Mesothelial cell of epicardium (in vitro differentiated cells): ENCODE measurements at regions not wholly inside any gene's neighbourhood (a gene's known extent, or its start where the extent isn't known, plus 50 kb on each side); places are given as distances from the start of the nearest gene placed in this dataset.
A peak's percentile ranks its signal among the peaks of the same experiment; 100 is the strongest.

Source experiments
- DNase-seq, 2 experiments: peaks; one replicate each; pipeline ENCODE4 v3.0.0; 2021; ENCODE audit warnings: low spot score in 2 of 2; ENCODE audit not compliant: unreplicated experiment in 2 of 2
- H3K27ac Mint-ChIP-seq: 2 replicates; pipeline ENCODE4 v1.8.0; 2021; ENCODE audit warnings: mixed read lengths
- H3K27me3 Mint-ChIP-seq: 2 replicates; pipeline ENCODE4 v1.8.0; 2021; ENCODE audit warnings: low read depth, mixed read lengths
- H3K36me3 Mint-ChIP-seq: 2 replicates; pipeline ENCODE4 v1.8.0; 2021; ENCODE audit warnings: mixed read lengths
- H3K4me1 Mint-ChIP-seq: 2 replicates; pipeline ENCODE4 v1.8.0; 2021; ENCODE audit warnings: mixed read lengths
- H3K4me3 Mint-ChIP-seq: 2 replicates; pipeline ENCODE4 v1.8.0; 2021; ENCODE audit warnings: mild to moderate bottlenecking, moderate library complexity, mixed read lengths
- H3K9me3 Mint-ChIP-seq: 2 replicates; pipeline ENCODE4 v1.8.0; 2021; ENCODE audit warnings: mixed read lengths
- CTCF ChIP-seq: fragments of 200-600 bp; sonication (generic); IDR thresholded peaks from one replicate; pipeline ENCODE4 v1.5.0; 2021; ENCODE audit warnings: antibody characterized with exemption; ENCODE audit not compliant: unreplicated experiment

- Mint-ChIP-seq H3K4me3 (no peak overlapping the region), H3K27ac (no peak overlapping the region), H3K27me3 (no peaks in the 10 kb centered on the region), H3K4me1 (peaks cover 37% of the 10 kb centered on the region), H3K9me3 (no peaks in the 10 kb centered on the region), H3K36me3 (no peaks in the 10 kb centered on the region)
- TF ChIP-seq CTCF: no peak
- no peak for DNase-seq
Observed at GRCh38 chr4:185870366-185870765, 58.4 kb upstream of the SORBS2 start.

GRCh38 chr4:185872747-185873380 is 60.9 kb upstream of the SORBS2 start:
- Mint-ChIP-seq H3K4me1 (peaks cover 23% of the 10 kb centered on the region), H3K9me3 (no peaks in the 10 kb centered on the region), H3K27me3 (no peaks in the 10 kb centered on the region), H3K36me3 (no peaks in the 10 kb centered on the region), H3K27ac (peak overlapping the region; percentile 43), H3K4me3 (no peak overlapping the region)
- no peak for TF ChIP-seq CTCF
- DNase-seq: no peak

- Mint-ChIP-seq H3K9me3 (no peaks in the 10 kb centered on the region), H3K4me3 (no peak overlapping the region), H3K27me3 (no peaks in the 10 kb centered on the region), H3K27ac (no peak overlapping the region), H3K4me1 (peaks cover 23% of the 10 kb centered on the region), H3K36me3 (no peaks in the 10 kb centered on the region)
- no peak for TF ChIP-seq CTCF
- no peak for DNase-seq
Observed at GRCh38 chr4:185874516-185875230, 62.7 kb upstream of the SORBS2 start.

GRCh38 chr4:185875316-185875907 is 63.4 kb upstream of the SORBS2 start:
- Mint-ChIP-seq H3K4me1 (peaks cover 23% of the 10 kb centered on the region), H3K27me3 (no peaks in the 10 kb centered on the region), H3K4me3 (no peak overlapping the region), H3K27ac (no peak overlapping the region), H3K9me3 (no peaks in the 10 kb centered on the region), H3K36me3 (no peaks in the 10 kb centered on the region)
- DNase-seq: no peak
- TF ChIP-seq CTCF: no peak

GRCh38 chr4:185878633-185879032 is 66.6 kb upstream of the SORBS2 start:
- Mint-ChIP-seq H3K27me3 (no peaks in the 10 kb centered on the region), H3K9me3 (peaks cover 7% of the 10 kb centered on the region), H3K4me3 (no peak overlapping the region), H3K27ac (no peak overlapping the region), H3K36me3 (no peaks in the 10 kb centered on the region), H3K4me1 (peaks cover 4% of the 10 kb centered on the region)
- no peak for DNase-seq
- TF ChIP-seq CTCF: no peak
